ENCODE measurements at regions not wholly inside any gene's neighbourhood (a gene's known extent, or its start where the extent isn't known, plus 50 kb on each side); places are given as distances from the start of the nearest gene placed in this dataset.

DNA sequence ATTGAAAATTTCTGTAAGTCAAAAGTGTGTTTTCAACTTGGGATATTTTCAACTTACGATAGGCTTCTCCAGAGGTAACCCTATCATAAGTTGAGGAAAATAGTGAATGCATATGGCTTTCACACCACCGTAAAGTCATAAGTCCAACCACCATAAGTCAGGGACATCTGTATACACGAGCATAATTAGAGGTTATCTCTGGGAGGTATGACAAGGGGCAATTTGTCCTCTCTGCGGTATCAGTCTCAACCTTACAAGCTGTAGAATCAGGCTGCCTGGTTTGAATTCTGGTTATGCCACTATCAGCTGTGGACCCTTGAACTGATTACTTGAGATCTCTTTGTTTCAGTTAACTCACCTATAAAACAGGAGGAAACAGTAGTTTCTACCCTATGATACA is 202.9 kb upstream of the JARID2 start:
- Histone ChIP-seq H3K27me3 (ENCODE audit: insufficient read depth, low read length) (no peaks in the 10 kb centered on the region), H3K9ac (ENCODE audit: low read depth, low read length) (no peak overlapping the region), H3K9me3 (ENCODE audit: insufficient read depth, low read depth, low read length) (no peaks in the 10 kb centered on the region), H3K27ac (ENCODE audit: low read depth, low read length) (no peak overlapping the region), H3K4me3 (ENCODE audit: low read length) (no peak overlapping the region), H3K4me1 (ENCODE audit: insufficient read depth, low read length) (peaks cover 14% of the 10 kb centered on the region), H3K36me3 (ENCODE audit: insufficient read depth, low read length) (no peaks in the 10 kb centered on the region)
- 94% methylated on average over 4 of the region's 4 CpGs for WGBS

DNA sequence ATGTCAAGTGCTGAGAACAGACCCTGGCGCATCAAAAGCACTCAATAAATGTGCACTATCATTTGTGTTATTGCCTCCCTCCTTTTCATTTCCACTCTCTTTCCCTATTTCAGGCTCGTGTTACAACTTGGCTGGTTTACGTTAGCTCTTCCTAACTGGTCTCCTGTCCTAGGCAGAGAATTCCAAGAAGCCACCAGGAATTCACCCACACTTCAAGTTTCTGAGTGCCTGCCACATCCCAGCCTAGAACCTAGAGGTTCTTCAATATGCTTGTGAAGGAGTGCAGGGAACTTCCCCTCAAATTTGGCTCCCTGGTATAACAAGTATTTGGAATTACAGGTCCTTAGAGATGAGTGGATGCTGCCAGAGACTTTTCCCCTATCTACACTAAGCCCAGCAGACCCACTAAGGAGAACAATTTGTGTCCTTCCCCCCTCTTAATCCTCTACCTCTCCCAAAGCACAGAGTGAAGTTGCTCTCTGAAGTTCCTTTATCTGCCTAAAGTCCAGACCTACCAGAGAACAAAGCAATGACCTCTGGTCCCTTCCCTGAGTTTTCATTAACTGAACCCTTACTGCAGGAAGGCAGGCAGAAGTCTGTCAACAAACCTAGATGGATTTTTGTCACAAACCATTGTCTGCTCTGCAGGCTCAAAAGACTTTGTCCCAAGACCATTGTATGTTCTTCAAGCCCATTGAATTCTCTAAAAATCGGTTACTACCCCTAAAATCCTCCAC is 201.6 kb upstream of the JARID2 start:
- Histone ChIP-seq H3K4me3 (ENCODE audit: low read length) (no peak overlapping the region), H3K27me3 (ENCODE audit: insufficient read depth, low read length) (no peaks in the 10 kb centered on the region), H3K4me1 (ENCODE audit: insufficient read depth, low read length) (peaks cover 6% of the 10 kb centered on the region; the same call in 1 of the 2 replicates), H3K9ac (ENCODE audit: low read depth, low read length) (no peak overlapping the region), H3K9me3 (ENCODE audit: insufficient read depth, low read depth, low read length) (no peaks in the 10 kb centered on the region), H3K36me3 (ENCODE audit: insufficient read depth, low read length) (no peaks in the 10 kb centered on the region), H3K27ac (ENCODE audit: low read depth, low read length) (no peak overlapping the region)
- WGBS, result 82% methylated on average over 4 of the region's 4 CpGs

DNA sequence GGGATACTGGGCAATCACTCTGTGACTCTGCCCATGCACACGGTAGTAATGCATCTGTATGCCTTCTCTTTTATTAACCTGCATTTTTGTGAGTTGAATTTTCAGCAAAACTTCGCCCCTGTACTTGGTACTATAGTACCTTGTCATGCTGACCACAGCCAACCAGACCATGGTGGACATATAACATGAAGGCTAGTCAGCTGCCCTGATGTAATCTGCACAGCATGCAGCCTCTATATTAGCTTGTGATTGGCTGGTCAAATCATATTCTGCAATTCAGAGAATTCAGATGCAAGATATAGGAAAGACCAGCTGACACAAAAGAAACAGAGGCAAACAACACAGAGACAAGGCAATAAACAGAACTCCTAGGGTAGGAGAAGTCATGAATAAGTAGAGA is 200.9 kb upstream of the JARID2 start:
- Histone ChIP-seq H3K36me3 (ENCODE audit: insufficient read depth, low read length) (no peaks in the 10 kb centered on the region), H3K9me3 (ENCODE audit: insufficient read depth, low read depth, low read length) (no peaks in the 10 kb centered on the region), H3K9ac (ENCODE audit: low read depth, low read length) (no peak overlapping the region), H3K4me3 (ENCODE audit: low read length) (no peak overlapping the region), H3K4me1 (ENCODE audit: insufficient read depth, low read length) (peaks cover 5% of the 10 kb centered on the region; the same call in 1 of the 2 replicates), H3K27ac (ENCODE audit: low read depth, low read length) (no peak overlapping the region), H3K27me3 (ENCODE audit: insufficient read depth, low read length) (no peaks in the 10 kb centered on the region)
- WGBS, result 100% methylated on average over 2 of the region's 2 CpGs

DNA sequence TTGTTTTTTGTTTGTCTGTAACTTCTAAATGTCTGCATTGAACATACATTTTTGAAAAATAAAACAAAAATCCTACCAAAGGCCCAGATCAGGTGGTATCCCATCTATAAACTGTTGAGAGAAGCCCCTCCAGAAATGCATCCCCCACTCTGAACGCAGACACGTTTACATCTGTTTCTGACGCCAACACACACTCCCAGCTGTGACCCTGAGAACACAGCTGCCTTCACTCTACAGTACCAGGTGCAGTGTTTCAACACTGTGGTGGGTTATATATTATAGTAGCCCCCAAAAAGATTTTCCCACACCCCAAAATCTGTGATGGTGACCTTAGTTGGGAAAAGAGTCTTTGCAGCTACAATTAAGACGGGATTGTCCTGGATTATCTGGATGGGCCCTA is 199.1 kb upstream of the JARID2 start:
- H3K9me3 ChIP-seq (ENCODE audit: insufficient read depth, low read depth, low read length), result no peaks in the 10 kb centered on the region
- WGBS, result 81% methylated on average over 4 of the region's 4 CpGs

DNA sequence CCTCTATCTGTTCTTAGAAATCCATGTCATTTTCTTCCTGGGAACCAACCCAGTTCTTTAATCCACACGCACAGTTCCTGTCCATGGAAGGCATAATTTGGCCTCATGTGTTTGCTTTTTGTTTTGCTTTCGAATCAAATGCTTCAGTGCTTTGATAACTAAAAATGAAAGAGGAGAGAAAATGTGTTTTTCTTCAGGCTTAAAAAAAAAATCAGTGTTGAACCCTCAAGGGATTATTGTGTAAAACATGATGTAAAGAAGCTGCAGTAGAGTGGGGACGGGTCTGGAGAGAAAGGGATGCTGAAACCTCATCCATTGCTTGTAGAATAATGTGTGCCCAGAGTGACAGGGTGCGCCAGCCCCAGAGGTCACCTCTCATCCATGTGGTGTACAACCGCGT is 197.5 kb upstream of the JARID2 start:
- WGBS, result 94% methylated on average over 6 of the region's 6 CpGs
- Histone ChIP-seq H3K4me3 (ENCODE audit: low read length) (no peak overlapping the region), H3K27me3 (ENCODE audit: insufficient read depth, low read length) (no peaks in the 10 kb centered on the region), H3K9ac (ENCODE audit: low read depth, low read length) (no peak overlapping the region), H3K36me3 (ENCODE audit: insufficient read depth, low read length) (no peaks in the 10 kb centered on the region), H3K9me3 (ENCODE audit: insufficient read depth, low read depth, low read length) (no peaks in the 10 kb centered on the region), H3K27ac (ENCODE audit: low read depth, low read length) (no peak overlapping the region), H3K4me1 (ENCODE audit: insufficient read depth, low read length) (peaks cover 5% of the 10 kb centered on the region; the same call in 1 of the 2 replicates)

More for the DNA sequence above, 199.1 kb upstream of the JARID2 start:
- no peaks in the 10 kb centered on the region for H3K27me3 ChIP-seq (ENCODE audit: insufficient read depth, low read length)
- H3K27ac ChIP-seq (ENCODE audit: low read depth, low read length), result no peak overlapping the region
- H3K4me1 ChIP-seq (ENCODE audit: insufficient read depth, low read length), result peaks cover 5% of the 10 kb centered on the region; the same call in 1 of the 2 replicates
- no peak overlapping the region for H3K4me3 ChIP-seq (ENCODE audit: low read length)
- no peaks in the 10 kb centered on the region for H3K36me3 ChIP-seq (ENCODE audit: insufficient read depth, low read length)
- no peak overlapping the region for H3K9ac ChIP-seq (ENCODE audit: low read depth, low read length)

DNA sequence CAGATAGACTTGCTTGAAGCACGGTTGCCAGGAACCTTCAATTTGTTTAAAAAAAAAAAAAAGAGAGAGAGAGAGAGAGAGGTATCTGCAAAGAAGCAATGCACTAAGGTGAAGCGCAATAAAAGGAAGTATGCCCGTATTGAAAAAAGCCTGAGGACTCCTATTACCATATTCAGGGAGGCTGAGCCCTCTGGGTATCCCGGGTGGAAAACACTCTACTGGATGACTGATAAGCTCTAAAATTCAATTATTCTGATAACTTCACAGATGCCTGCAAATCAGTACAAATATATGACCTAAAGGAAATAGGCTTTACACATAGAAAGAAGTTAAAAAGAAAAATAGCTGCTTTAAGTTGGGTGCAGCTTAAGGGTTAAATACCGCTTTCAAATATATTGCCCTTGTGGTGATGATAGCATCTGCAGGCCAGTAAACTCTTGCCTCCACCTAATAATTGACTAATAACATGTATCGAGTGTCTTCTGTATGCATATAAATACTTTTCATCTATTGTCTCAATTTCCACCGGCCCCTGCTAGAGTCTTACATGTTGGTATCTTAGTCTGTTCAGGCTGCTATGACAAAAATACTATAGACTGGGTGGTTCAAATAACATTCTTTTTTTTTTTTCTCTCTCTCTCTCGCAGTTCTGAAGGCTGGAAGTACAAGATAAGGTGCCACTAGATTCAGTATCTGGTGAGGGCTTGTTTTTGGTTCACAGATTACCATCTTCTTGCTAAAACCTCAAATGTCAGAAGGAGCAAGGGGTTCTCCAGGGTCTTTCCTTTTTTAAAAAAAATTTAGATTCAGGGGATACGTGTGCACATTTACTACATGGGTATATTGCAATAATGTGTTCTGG is 187.4 kb upstream of the JARID2 start:
- no peak overlapping the region for H3K27ac ChIP-seq (ENCODE audit: low read depth, low read length)
- WGBS, result 75% methylated on average over 6 of the region's 9 CpGs

DNA sequence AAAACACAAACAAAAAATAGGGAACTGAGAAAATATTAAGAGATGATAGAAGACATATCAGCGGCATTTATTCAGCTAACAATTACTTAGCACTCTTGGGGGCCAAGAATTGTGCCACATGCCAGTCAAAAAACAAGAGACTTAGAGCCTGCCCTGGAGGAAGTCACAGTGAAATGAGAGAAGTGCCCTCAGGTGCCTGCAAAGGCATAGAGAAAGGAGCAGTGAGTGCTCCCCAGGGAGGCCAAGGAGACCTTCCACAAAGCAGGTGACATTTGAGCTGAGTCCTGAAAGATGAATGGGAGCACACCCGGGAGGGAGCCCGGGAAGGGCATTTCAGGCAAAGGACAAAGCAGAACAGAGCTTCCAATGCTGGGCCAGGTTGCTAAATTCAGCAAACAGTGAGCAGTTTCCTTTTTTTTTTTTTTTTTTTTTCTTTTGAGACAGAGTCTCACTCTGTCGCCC is 184.7 kb upstream of the JARID2 start:
- no peaks in the 10 kb centered on the region for H3K27me3 ChIP-seq (ENCODE audit: insufficient read depth, low read length)
- no peak overlapping the region for H3K4me3 ChIP-seq (ENCODE audit: low read length)
- H3K9me3 ChIP-seq (ENCODE audit: insufficient read depth, low read depth, low read length), result no peaks in the 10 kb centered on the region
- 0 out of 2 replicates have a peak, but pooled peaks cover 5% of the 10 kb centered on the region for H3K4me1 ChIP-seq (ENCODE audit: insufficient read depth, low read length)
- H3K36me3 ChIP-seq (ENCODE audit: insufficient read depth, low read length), result no peaks in the 10 kb centered on the region
- no peak overlapping the region; the same call in 1 of the 2 replicates for H3K9ac ChIP-seq (ENCODE audit: low read depth, low read length)
- H3K27ac ChIP-seq (ENCODE audit: low read depth, low read length), result no peak overlapping the region
- WGBS, result 61% methylated on average over 4 of the region's 4 CpGs

More for the DNA sequence above, 187.4 kb upstream of the JARID2 start:
- H3K27me3 ChIP-seq (ENCODE audit: insufficient read depth, low read length), result no peaks in the 10 kb centered on the region
- H3K4me1 ChIP-seq (ENCODE audit: insufficient read depth, low read length), result peaks cover 3% of the 10 kb centered on the region; the same call in 1 of the 2 replicates
- no peak overlapping the region for H3K4me3 ChIP-seq (ENCODE audit: low read length)
- no peaks in the 10 kb centered on the region for H3K36me3 ChIP-seq (ENCODE audit: insufficient read depth, low read length)
- no peak overlapping the region for H3K9ac ChIP-seq (ENCODE audit: low read depth, low read length)
- H3K9me3 ChIP-seq (ENCODE audit: insufficient read depth, low read depth, low read length), result no peaks in the 10 kb centered on the region

DNA sequence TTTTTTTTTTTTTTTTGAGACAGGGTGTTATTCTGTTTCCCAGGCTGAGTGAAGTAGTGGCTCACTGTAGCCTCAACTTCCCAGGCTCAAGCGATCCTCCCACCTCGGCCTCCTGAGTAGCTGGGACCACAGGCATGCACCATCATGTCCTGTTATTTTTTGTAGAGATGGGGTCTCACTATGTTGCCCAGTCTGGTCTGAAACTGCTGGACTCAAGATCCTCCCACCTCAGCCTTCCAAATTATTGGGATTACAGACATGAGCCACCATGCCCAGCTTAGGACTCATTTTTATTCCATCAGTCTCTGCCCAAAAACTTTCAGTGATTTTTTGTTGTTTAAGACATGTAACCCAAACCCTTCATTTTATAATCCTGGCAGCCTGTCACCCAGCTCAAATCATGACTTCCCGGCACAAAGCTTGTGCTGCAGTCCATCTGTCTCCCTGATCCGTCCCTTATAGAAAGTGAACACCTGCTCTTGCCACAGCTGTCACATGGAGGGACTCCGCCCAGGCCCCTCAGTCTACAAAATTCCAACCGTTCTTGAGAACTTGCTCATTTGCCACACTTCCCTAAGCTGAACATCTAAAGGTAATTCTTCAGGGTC is 183.9 kb upstream of the JARID2 start:
- Histone ChIP-seq H3K27ac (ENCODE audit: low read depth, low read length) (no peak overlapping the region), H3K9ac (ENCODE audit: low read depth, low read length) (no peak overlapping the region)
- WGBS, result 97% methylated on average over 6 of the region's 6 CpGs

DNA sequence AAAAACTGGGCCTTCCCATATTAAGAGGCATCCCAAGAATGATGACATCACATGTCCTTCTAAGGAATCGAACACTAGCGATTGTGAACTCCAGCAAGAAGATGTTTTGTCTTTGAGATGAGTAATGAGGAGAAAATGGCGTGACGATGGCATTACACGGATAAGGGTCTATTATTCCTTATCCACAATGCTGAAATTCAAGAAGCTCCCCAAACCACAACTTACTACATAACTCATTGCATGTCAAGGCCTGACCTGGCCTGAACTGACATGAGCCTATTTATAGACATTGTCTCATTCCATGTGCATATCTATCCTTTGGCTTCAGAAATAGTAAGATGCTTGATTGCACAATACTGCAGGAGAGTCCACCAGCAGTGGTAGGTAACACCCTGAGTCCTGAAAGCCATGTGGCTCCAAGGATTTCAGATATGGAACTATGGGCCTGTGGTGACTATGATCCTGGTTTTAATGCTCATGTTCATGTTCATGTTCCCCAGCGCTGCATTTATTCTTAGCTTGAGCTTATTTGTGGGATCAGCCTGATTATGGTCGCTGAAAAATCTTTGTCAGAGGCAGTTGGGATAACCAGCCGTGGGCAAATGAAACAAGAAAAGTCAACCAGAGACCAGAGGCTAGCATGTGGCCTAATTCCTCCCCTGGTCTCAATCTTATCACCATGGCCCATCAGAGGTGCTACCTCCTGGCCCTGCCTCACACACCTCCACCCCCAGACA is 183.2 kb upstream of the JARID2 start:
- Histone ChIP-seq H3K27ac (ENCODE audit: low read depth, low read length) (no peak overlapping the region), H3K4me1 (ENCODE audit: insufficient read depth, low read length) (0 out of 2 replicates have a peak, but pooled peaks cover 6% of the 10 kb centered on the region), H3K4me3 (ENCODE audit: low read length) (no peak overlapping the region), H3K9ac (ENCODE audit: low read depth, low read length) (no peak overlapping the region), H3K36me3 (ENCODE audit: insufficient read depth, low read length) (no peaks in the 10 kb centered on the region), H3K27me3 (ENCODE audit: insufficient read depth, low read length) (no peaks in the 10 kb centered on the region), H3K9me3 (ENCODE audit: insufficient read depth, low read depth, low read length) (no peaks in the 10 kb centered on the region)
- WGBS, result 98% methylated on average over 8 of the region's 8 CpGs

More for the DNA sequence above, 183.9 kb upstream of the JARID2 start:
- Histone ChIP-seq H3K36me3 (ENCODE audit: insufficient read depth, low read length) (no peaks in the 10 kb centered on the region), H3K27me3 (ENCODE audit: insufficient read depth, low read length) (no peaks in the 10 kb centered on the region), H3K4me1 (ENCODE audit: insufficient read depth, low read length) (0 out of 2 replicates have a peak, but pooled peaks cover 6% of the 10 kb centered on the region), H3K9me3 (ENCODE audit: insufficient read depth, low read depth, low read length) (no peaks in the 10 kb centered on the region), H3K4me3 (ENCODE audit: low read length) (no peak overlapping the region)

DNA sequence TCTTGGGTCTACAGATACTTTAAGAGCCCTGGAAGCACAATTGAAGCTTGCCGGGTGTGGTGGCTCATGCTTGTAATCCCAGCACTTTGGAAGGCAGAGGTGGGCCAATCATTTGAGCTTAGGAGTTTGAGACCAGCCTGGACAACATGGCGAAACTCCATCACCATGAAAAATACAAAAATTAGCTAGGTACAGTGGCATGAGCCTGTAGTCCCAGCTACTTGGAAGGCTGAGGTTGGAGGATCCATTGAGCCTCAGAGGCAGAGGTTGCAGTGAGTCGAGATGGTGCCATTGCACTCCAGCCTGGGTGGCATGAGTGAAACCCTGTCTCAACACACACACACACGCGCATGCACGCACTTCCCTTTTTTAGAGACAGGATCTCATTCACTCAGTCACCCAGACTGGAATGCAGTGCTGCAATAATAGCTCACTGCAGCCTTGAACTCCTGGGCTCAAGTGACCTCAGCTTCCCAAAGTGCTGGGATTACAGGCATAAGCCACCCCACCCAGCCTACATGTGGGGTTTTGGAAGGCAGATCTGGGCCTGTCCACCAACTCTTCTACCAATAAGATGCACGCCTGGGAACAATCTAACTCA is 182.5 kb upstream of the JARID2 start:
- Histone ChIP-seq H3K9me3 (ENCODE audit: insufficient read depth, low read depth, low read length) (no peaks in the 10 kb centered on the region), H3K4me3 (ENCODE audit: low read length) (no peak overlapping the region), H3K27ac (ENCODE audit: low read depth, low read length) (no peak overlapping the region), H3K9ac (ENCODE audit: low read depth, low read length) (no peak overlapping the region), H3K4me1 (ENCODE audit: insufficient read depth, low read length) (0 out of 2 replicates have a peak, but pooled peaks cover 6% of the 10 kb centered on the region), H3K27me3 (ENCODE audit: insufficient read depth, low read length) (no peaks in the 10 kb centered on the region), H3K36me3 (ENCODE audit: insufficient read depth, low read length) (no peaks in the 10 kb centered on the region)
- WGBS, result 93% methylated on average over 6 of the region's 7 CpGs
